Activated gamma-delta T cell treated with Interleukin-2 at 50 U/mL for 16 hours (primary cell): ENCODE measurements at regions not wholly inside any gene's neighbourhood (a gene's known extent, or its start where the extent isn't known, plus 50 kb on each side); places are given as distances from the start of the nearest gene placed in this dataset.

Source experiments
- DNase-seq: peaks from one replicate; pipeline ENCODE4 v3.0.0-alpha.2; 2020

GRCh38 chr2:118658596-118659198 lies 188.8 kb downstream of the EN1 start:
- DNase-seq = no peak

GRCh38 chr2:118657466-118657865 lies 190.0 kb downstream of the EN1 start:
- no peak for DNase-seq

GRCh38 chr2:118654945-118655344 lies 192.5 kb downstream of the EN1 start:
- DNase-seq = no peak

- no peak for DNase-seq
These were observed 197.1 kb downstream of the EN1 start for GRCh38 chr2:118650327-118650726.

GRCh38 chr2:118645876-118646275 lies 201.6 kb downstream of the EN1 start:
- no peak for DNase-seq

- no peak for DNase-seq
These were observed 203.3 kb downstream of the EN1 start for GRCh38 chr2:118644190-118644589.

GRCh38 chr2:118643294-118643693 lies 204.2 kb downstream of the EN1 start:
- DNase-seq = no peak

GRCh38 chr2:118642501-118642900 lies 204.9 kb downstream of the EN1 start:
- DNase-seq = no peak

GRCh38 chr2:118641711-118642110 lies 205.7 kb downstream of the EN1 start:
- no peak for DNase-seq

GRCh38 chr2:118639371-118639770 lies 208.1 kb downstream of the EN1 start:
- DNase-seq = no peak

GRCh38 chr2:118638453-118638852 lies 209.0 kb downstream of the EN1 start:
- no peak for DNase-seq

GRCh38 chr2:118635891-118636290 lies 211.6 kb downstream of the EN1 start:
- no peak for DNase-seq

- DNase-seq = no peak
These were observed 212.6 kb downstream of the EN1 start for GRCh38 chr2:118634876-118635275.

GRCh38 chr2:118633371-118634018 lies 214.0 kb downstream of the EN1 start:
- DNase-seq = no peak

- DNase-seq = no peak
These were observed 214.5 kb downstream of the EN1 start for GRCh38 chr2:118632921-118633320.

- DNase-seq = no peak
These were observed 220.3 kb downstream of the EN1 start for GRCh38 chr2:118627156-118627555.

- DNase-seq = no peak
These were observed 224.5 kb downstream of the EN1 start for GRCh38 chr2:118622913-118623312.

GRCh38 chr2:118622108-118622507 lies 225.3 kb downstream of the EN1 start:
- DNase-seq = no peak

GRCh38 chr2:118618279-118618678 lies 229.2 kb downstream of the EN1 start:
- no peak for DNase-seq

GRCh38 chr2:118616432-118616831 lies 231.0 kb downstream of the EN1 start:
- no peak for DNase-seq

GRCh38 chr2:118614841-118615271 lies 232.6 kb downstream of the EN1 start:
- no peak for DNase-seq

- no peak for DNase-seq
These were observed 233.7 kb downstream of the EN1 start for GRCh38 chr2:118613737-118614136.

- no peak for DNase-seq
These were observed 235.8 kb downstream of the EN1 start for GRCh38 chr2:118611691-118612090.

GRCh38 chr2:118609138-118609537 lies 238.3 kb downstream of the EN1 start:
- DNase-seq = no peak

- DNase-seq = no peak
These were observed 239.8 kb downstream of the EN1 start for GRCh38 chr2:118607641-118608040.
